ENCODE measurements at regions not wholly inside any gene's neighbourhood (a gene's known extent, or its start where the extent isn't known, plus 50 kb on each side); places are given as distances from the start of the nearest gene placed in this dataset.

GRCh38 chr13:90393408-90393807, 954.1 kb upstream of the MIR17HG start:
- TF ChIP-seq REST (IDR thresholded peaks at IDR 0.05), result no peak
- no peak for TF ChIP-seq CTCF (IDR thresholded peaks at IDR 0.05; ENCODE audit: low read depth, low read length, missing input control)
- no peak for TF ChIP-seq SP1 (IDR thresholded peaks at IDR 0.05)
- no peak for TF ChIP-seq TAF1 (conservative IDR thresholded peaks at IDR 0.05)
- TF ChIP-seq GABPA (IDR thresholded peaks at IDR 0.05 in 1 of 2, conservative IDR thresholded peaks at IDR 0.05 in 1 of 2), result no peak
- no peak for TF ChIP-seq RAD21 (IDR thresholded peaks at IDR 0.05)
- TF ChIP-seq MAX (IDR thresholded peaks at IDR 0.05), result no peak
- no peak for TF ChIP-seq ATF3 (IDR thresholded peaks at IDR 0.05)
- no peak for TF ChIP-seq FOXA1 (IDR thresholded peaks at IDR 0.05)

All from liver (tissue), 3 donors.